IMR-90 (cell line): ENCODE measurements at regions not wholly inside any gene's neighbourhood (a gene's known extent, or its start where the extent isn't known, plus 50 kb on each side); places are given as distances from the start of the nearest gene placed in this dataset.

Experiments used
- ATAC-seq: fragments of 200-7000 bp; cut with Tn5 transposase; 2 replicates; pipeline ENCODE4 v1.9.1; 2020; ENCODE audit warnings: low read depth, mild to moderate bottlenecking, moderate library complexity
- BruUV-seq: library from RNA; stranded (reverse); fragments of 400-500 nt; replicated peaks from 2 replicates; lab custom pipeline; 2021; lab: Mats Ljungman, UMichigan
- CTCF ChIA-PET: fragments of 300-600 bp; formaldehyde crosslinking; extraction: SDS; loops from one replicate; lab custom pipeline; 2021; ENCODE audit warnings: antibody characterized with exemption; lab: Yijun Ruan, JAX
- POLR2A ChIA-PET: fragments of 300-600 bp; sonication (Branson Sonifier 250); formaldehyde crosslinking; loops from one replicate; lab custom pipeline; 2022; ENCODE audit warnings: antibody characterized with exemption; ENCODE audit not compliant: unreplicated experiment; lab: Charles Lee
- DNase-seq: peaks from one replicate; pipeline ENCODE4 v3.0.0; 2013
- H2AFZ ChIP-seq: replicated peaks from 2 replicates; pipeline ENCODE3; 2013; ENCODE audit warnings: low read length, mild to moderate bottlenecking; ENCODE audit not compliant: poor library complexity
- H2AK5ac ChIP-seq: 2 replicates; pipeline ENCODE4 v1.6.1; 2013; ENCODE audit warnings: low read depth, low read length, inconsistent platforms
- H2AK9ac ChIP-seq: replicated peaks from 2 replicates; pipeline ENCODE3; 2013; ENCODE audit warnings: mild to moderate bottlenecking, low read depth, low read length, moderate library complexity; ENCODE audit not compliant: poor library complexity
- H2BK120ac ChIP-seq: 2 replicates; pipeline ENCODE4 v1.6.1; 2013; ENCODE audit warnings: low read depth, low read length, inconsistent platforms
- H2BK15ac ChIP-seq: 3 replicates; pipeline ENCODE4 v1.6.1; 2013; ENCODE audit warnings: low read depth, low read length, inconsistent platforms
- H2BK20ac ChIP-seq: 2 replicates; pipeline ENCODE4 v1.6.1; 2013; ENCODE audit warnings: low read depth, mild to moderate bottlenecking, inconsistent platforms, low read length, moderate library complexity
- H2BK5ac ChIP-seq: 2 replicates; pipeline ENCODE4 v1.6.1; 2013; ENCODE audit warnings: mild to moderate bottlenecking, low read depth, low read length, inconsistent platforms; ENCODE audit not compliant: poor library complexity, severe bottlenecking
- H3K14ac ChIP-seq: replicated peaks from 2 replicates; pipeline ENCODE4 v1.6.1; 2013; ENCODE audit warnings: low read depth, low read length, inconsistent platforms
- H3K18ac ChIP-seq: 2 replicates; pipeline ENCODE4 v1.6.1; 2013; ENCODE audit warnings: low read depth, low read length, control low read depth
- H3K23ac ChIP-seq: 2 replicates; pipeline ENCODE4 v1.6.1; 2013; ENCODE audit warnings: low read depth, low read length, inconsistent platforms
- H3K27ac ChIP-seq: 2 replicates; pipeline ENCODE4 v1.5.1; 2013; ENCODE audit warnings: mild to moderate bottlenecking, control low read depth, low read length; ENCODE audit not compliant: insufficient read depth
- H3K27me3 ChIP-seq: 2 replicates; pipeline ENCODE4 v1.6.1; 2013; ENCODE audit warnings: low read length; ENCODE audit not compliant: control insufficient read depth, insufficient read depth
- H3K36me3 ChIP-seq: 2 replicates; pipeline ENCODE4 v1.6.1; 2013; ENCODE audit warnings: low read length, mixed read lengths; ENCODE audit not compliant: control insufficient read depth, insufficient read depth
- H3K4ac ChIP-seq: 2 replicates; pipeline ENCODE4 v1.6.1; 2013; ENCODE audit warnings: low read depth, low read length, inconsistent platforms
- H3K4me1 ChIP-seq: 2 replicates; pipeline ENCODE4 v1.6.1; 2013; ENCODE audit warnings: low read length, mixed read lengths; ENCODE audit not compliant: control insufficient read depth, insufficient read depth
- H3K4me2 ChIP-seq: 2 replicates; pipeline ENCODE4 v1.6.1; 2013; ENCODE audit warnings: low read depth, mild to moderate bottlenecking, control low read depth, low read length, moderate library complexity
- H3K4me3 ChIP-seq: 2 replicates; pipeline ENCODE4 v1.5.1; 2013; ENCODE audit warnings: low read depth, mild to moderate bottlenecking, control low read depth, low read length, moderate library complexity; ENCODE audit not compliant: insufficient read depth
- H3K56ac ChIP-seq: 2 replicates; pipeline ENCODE4 v1.6.1; 2013; ENCODE audit warnings: low read length, inconsistent platforms; ENCODE audit not compliant: insufficient read depth; ENCODE audit errors: extremely low read depth
- H3K79me1 ChIP-seq, 2 experiments: 2 replicates each; pipeline ENCODE4 v1.6.1; 2013; ENCODE audit warnings: low read length in 2 of 2, inconsistent platforms in 1 of 2, low read depth in 1 of 2
- H3K9ac ChIP-seq: 2 replicates; pipeline ENCODE4 v1.6.1; 2013; ENCODE audit warnings: low read depth, low read length, control low read depth
- H3K9me1 ChIP-seq: 2 replicates; pipeline ENCODE4 v1.6.1; 2013; ENCODE audit warnings: low read length, inconsistent platforms; ENCODE audit not compliant: insufficient read depth
- H3K9me3 ChIP-seq: 2 replicates; pipeline ENCODE4 v1.6.1; 2013; ENCODE audit warnings: low read length; ENCODE audit not compliant: control insufficient read depth, insufficient read depth
- H4K20me1 ChIP-seq: 2 replicates; pipeline ENCODE4 v1.6.1; 2013; ENCODE audit warnings: low read length, inconsistent platforms; ENCODE audit not compliant: insufficient read depth
- H4K5ac ChIP-seq: 2 replicates; pipeline ENCODE4 v1.6.1; 2013; ENCODE audit warnings: mild to moderate bottlenecking, low read depth, low read length, control low read depth
- H4K8ac ChIP-seq, 2 experiments: 2 replicates each; pipeline ENCODE4 v1.6.1; 2013; ENCODE audit warnings: low read depth in 2 of 2, low read length in 2 of 2, control low read depth in 1 of 2, inconsistent platforms in 1 of 2
- H4K91ac ChIP-seq: 2 replicates; pipeline ENCODE4 v1.6.1; 2013; ENCODE audit warnings: low read depth, low read length, inconsistent platforms; ENCODE audit not compliant: insufficient read depth
- CTCF ChIP-seq: conservative IDR thresholded peaks from 2 replicates; pipeline ENCODE4 v1.5.1; 2012; ENCODE audit warnings: mild to moderate bottlenecking, low read depth, low read length, improper control_type of control experiment
- FOS ChIP-seq: fragments of 150-350 bp; IDR thresholded peaks from 2 replicates; pipeline ENCODE4 v1.6.1; 2016; ENCODE audit warnings: low read depth, low read length
- MAZ ChIP-seq: IDR thresholded peaks from 2 replicates; pipeline ENCODE4 v1.6.1; 2012; ENCODE audit warnings: low read depth, mild to moderate bottlenecking, low read length, improper control_type of control experiment, moderate library complexity, borderline replicate concordance
- NFE2L2 ChIP-seq: fragments of 150-350 bp; IDR thresholded peaks from 2 replicates; pipeline ENCODE4 v1.6.1; 2016; ENCODE audit warnings: low read depth, mild to moderate bottlenecking, low read length
- POLR2A ChIP-seq: IDR thresholded peaks from 2 replicates; pipeline ENCODE4 v1.6.1; 2012; ENCODE audit warnings: mild to moderate bottlenecking, low read depth, low read length
- RAD21 ChIP-seq: IDR thresholded peaks from 2 replicates; pipeline ENCODE4 v1.6.1; 2012; ENCODE audit warnings: low read length, improper control_type of control experiment
- SMC3 ChIP-seq: fragments of 150-350 bp; IDR thresholded peaks from 2 replicates; pipeline ENCODE4 v1.6.1; 2016; ENCODE audit warnings: low read depth, mild to moderate bottlenecking, antibody characterized with exemption, low read length, moderate library complexity
- WGBS, 2 experiments: methylation state at CpG; one replicate each; pipeline versions ENCODE4 v1.1.5 to v1.1.7; 2013; ENCODE audit warnings: missing lambda C conversion rate in 2 of 2; ENCODE audit not compliant: insufficient read length in 1 of 2; ENCODE audit errors: extremely low coverage in 2 of 2; 5-methylcytosine and 5-hydroxymethylcytosine counted together
- dilution Hi-C: fragments of 300-500 bp; cut with HindIII; formaldehyde crosslinking; loops from one replicate; pipeline ENCODE4 v1.14.3; 2018; ENCODE audit warnings: low sequenced_read_pairs; ENCODE audit not compliant: unreplicated experiment
- in situ Hi-C: fragments of 300-500 bp; cut with MboI; formaldehyde crosslinking; loops from 3 replicates; pipeline ENCODE4 v1.14.3; 2019; ENCODE audit warnings: low sequenced_read_pairs, inconsistent platforms, mixed read lengths
- intact Hi-C: fragments of 100-400 bp; cut with micrococcal nuclease; formaldehyde crosslinking; loops from 2 replicates; pipeline ENCODE4 v1.10.0; 2022
- TF ChIP-seq, protein P1 (sequence below): fragments of 150-350 bp; IDR thresholded peaks from 2 replicates; pipeline ENCODE4 v1.6.1; 2017; ENCODE audit warnings: mild to moderate bottlenecking, antibody characterized with exemption, low read length, low read depth
- TF ChIP-seq, protein P2 (sequence below): fragments of 150-350 bp; IDR thresholded peaks from 2 replicates; pipeline ENCODE4 v1.6.1; 2016; ENCODE audit warnings: low read depth, mild to moderate bottlenecking, low read length, moderate library complexity, borderline replicate concordance

DNA sequence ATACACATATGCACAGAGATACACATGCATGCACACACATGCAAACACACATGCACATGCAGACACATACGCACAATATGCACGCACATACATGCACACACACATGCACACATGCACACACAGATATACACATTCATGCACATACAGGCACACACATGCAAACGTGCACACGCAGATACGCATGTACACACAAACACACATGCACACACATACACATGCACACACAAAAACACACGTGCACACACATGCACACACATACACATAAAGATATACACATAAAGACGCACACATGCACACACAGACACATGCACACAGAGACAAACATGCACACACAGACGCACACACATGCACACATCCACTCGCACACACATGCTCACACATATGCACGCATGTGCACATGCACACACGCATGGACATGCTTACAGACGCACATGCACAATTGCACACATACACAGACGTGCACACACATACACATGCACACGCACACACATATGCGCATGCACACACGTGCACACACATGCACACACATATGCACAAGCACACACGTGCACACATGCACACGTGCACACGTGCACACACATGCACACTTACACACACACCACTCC, 145.2 kb downstream of the ADRA2C start:
- Histone ChIP-seq H3K14ac (no peak overlapping the region; the same call in 1 of the 2 replicates), H3K4ac (no peak overlapping the region), H3K18ac (no peak overlapping the region), H4K20me1 (no peaks in the 10 kb centered on the region), H2BK120ac (no peak overlapping the region), H2AFZ (no peak overlapping the region), H2AK5ac (no peak overlapping the region), H3K27ac (no peak overlapping the region), H3K36me3 (no peaks in the 10 kb centered on the region), H3K79me1 (no peaks in the 10 kb centered on the region), H3K23ac (no peak overlapping the region), H4K8ac (no peak overlapping the region), H4K91ac (no peak overlapping the region), H3K4me1 (0 out of 2 replicates have a peak, but pooled peaks cover 2% of the 10 kb centered on the region), H3K56ac (no peak overlapping the region), H2BK20ac (no peak overlapping the region), H3K4me3 (no peak overlapping the region), H2BK15ac (no peak overlapping the region), H3K9me1 (peaks cover 7% of the 10 kb centered on the region), H3K9ac (no peak overlapping the region), H4K5ac (no peak overlapping the region), H2BK5ac (no peak overlapping the region), H2AK9ac (no peak overlapping the region), H3K27me3 (no peaks in the 10 kb centered on the region), H3K4me2 (no peak overlapping the region), H3K9me3 (no peaks in the 10 kb centered on the region)
- in situ Hi-C loops (no loop called here), intact Hi-C loops (no loop called here), dilution Hi-C loops (no loop called here)
- CTCF ChIA-PET: no interaction called here
- no TSS peak for BruUV-seq
- TF ChIP-seq NFE2L2: no peak
- no peak for TF ChIP-seq RAD21
- TF ChIP-seq SMC3: no peak
- TF ChIP-seq, protein P1, sequence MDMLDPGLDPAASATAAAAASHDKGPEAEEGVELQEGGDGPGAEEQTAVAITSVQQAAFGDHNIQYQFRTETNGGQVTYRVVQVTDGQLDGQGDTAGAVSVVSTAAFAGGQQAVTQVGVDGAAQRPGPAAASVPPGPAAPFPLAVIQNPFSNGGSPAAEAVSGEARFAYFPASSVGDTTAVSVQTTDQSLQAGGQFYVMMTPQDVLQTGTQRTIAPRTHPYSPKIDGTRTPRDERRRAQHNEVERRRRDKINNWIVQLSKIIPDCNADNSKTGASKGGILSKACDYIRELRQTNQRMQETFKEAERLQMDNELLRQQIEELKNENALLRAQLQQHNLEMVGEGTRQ: no peak
- TF ChIP-seq CTCF: no peak
- TF ChIP-seq MAZ: no peak
- no peak for TF ChIP-seq POLR2A
- TF ChIP-seq, protein P2, sequence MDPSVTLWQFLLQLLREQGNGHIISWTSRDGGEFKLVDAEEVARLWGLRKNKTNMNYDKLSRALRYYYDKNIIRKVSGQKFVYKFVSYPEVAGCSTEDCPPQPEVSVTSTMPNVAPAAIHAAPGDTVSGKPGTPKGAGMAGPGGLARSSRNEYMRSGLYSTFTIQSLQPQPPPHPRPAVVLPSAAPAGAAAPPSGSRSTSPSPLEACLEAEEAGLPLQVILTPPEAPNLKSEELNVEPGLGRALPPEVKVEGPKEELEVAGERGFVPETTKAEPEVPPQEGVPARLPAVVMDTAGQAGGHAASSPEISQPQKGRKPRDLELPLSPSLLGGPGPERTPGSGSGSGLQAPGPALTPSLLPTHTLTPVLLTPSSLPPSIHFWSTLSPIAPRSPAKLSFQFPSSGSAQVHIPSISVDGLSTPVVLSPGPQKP: no peak
- TF ChIP-seq FOS: no peak
- POLR2A ChIA-PET: no interaction called here
- 85% methylated on average over 12 of the region's 19 CpGs; no CpG with 5 or more reads in 1 of the 2 experiments for WGBS, 2 experiments
- DNase-seq (no peak), ATAC-seq (no peak)
